ENCODE measurements at regions not wholly inside any gene's neighbourhood (a gene's known extent, or its start where the extent isn't known, plus 50 kb on each side); places are given as distances from the start of the nearest gene placed in this dataset.

DNA sequence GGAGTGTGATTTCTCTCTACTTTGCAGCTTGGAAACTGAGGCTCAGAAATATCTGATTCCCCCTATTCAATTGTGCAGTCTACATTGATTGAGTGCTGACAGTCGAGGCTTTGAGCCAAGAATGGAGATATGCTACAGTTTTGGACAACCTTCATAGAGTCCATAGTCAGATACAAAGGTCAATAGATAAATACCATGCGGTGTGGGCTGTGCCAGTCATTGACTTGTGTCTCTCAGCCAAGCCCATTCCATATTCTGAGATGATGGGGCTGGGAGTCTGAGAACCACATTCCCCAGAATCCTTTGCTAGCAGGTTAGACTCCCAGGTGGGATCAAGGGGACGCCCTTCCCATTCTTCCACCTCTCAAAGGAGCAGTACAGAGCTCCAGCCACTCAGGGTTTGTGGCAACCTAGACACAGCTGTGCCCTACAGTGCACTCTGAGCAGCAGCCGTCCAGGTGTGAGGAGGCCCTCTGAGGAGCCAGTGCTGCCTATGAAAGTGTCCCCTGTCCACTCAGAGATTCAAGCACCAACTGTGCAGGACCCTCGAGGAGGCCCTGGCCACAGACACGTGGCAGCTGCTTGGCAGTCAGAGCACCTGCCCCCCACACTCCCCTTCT is 348.3 kb downstream of the CYRIA start:
- TF ChIP-seq CTCF (IDR thresholded peaks at IDR 0.05) (no peak), POLR2AphosphoS5 (IDR thresholded peaks at IDR 0.05; ENCODE audit: insufficient read depth in 1 of 2, low read depth in 1 of 2) (no peak), POLR2A (IDR thresholded peaks at IDR 0.05) (no peak)
